VCaP (cell line): ENCODE measurements at regions not wholly inside any gene's neighbourhood (a gene's known extent, or its start where the extent isn't known, plus 50 kb on each side); places are given as distances from the start of the nearest gene placed in this dataset.

Source experiments
- H3K27ac ChIP-seq: fragments of 450-650 bp; 2 replicates; pipeline ENCODE4 v1.5.1; 2017
- TF ChIP-seq, protein P1 (sequence below): fragments of 450-650 bp; conservative IDR thresholded peaks from 2 replicates; pipeline ENCODE4 v1.5.1; 2017; ENCODE audit warnings: mild to moderate bottlenecking, moderate library complexity

DNA sequence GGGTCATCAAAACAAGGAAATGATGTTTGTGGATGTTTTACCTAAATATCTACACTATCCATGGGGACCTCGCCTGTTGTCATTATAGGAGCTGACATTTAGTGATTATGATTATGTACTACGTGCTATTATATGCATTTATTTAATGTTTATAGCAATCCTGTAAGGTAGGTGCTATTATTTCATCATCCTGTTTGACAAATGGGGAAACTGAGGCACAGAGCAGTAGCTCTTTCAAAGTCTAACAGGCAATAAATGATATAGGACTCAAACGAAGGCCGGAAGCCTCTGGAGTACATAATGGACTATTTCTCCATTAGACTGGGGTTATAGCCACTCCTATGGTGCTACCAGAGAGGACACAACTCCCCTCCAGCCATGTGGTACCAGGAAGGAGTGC lies 60.6 kb upstream of the KDM7A start:
- no peak overlapping the region for H3K27ac ChIP-seq
- TF ChIP-seq, protein P1, sequence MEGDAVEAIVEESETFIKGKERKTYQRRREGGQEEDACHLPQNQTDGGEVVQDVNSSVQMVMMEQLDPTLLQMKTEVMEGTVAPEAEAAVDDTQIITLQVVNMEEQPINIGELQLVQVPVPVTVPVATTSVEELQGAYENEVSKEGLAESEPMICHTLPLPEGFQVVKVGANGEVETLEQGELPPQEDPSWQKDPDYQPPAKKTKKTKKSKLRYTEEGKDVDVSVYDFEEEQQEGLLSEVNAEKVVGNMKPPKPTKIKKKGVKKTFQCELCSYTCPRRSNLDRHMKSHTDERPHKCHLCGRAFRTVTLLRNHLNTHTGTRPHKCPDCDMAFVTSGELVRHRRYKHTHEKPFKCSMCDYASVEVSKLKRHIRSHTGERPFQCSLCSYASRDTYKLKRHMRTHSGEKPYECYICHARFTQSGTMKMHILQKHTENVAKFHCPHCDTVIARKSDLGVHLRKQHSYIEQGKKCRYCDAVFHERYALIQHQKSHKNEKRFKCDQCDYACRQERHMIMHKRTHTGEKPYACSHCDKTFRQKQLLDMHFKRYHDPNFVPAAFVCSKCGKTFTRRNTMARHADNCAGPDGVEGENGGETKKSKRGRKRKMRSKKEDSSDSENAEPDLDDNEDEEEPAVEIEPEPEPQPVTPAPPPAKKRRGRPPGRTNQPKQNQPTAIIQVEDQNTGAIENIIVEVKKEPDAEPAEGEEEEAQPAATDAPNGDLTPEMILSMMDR, result no peak

DNA sequence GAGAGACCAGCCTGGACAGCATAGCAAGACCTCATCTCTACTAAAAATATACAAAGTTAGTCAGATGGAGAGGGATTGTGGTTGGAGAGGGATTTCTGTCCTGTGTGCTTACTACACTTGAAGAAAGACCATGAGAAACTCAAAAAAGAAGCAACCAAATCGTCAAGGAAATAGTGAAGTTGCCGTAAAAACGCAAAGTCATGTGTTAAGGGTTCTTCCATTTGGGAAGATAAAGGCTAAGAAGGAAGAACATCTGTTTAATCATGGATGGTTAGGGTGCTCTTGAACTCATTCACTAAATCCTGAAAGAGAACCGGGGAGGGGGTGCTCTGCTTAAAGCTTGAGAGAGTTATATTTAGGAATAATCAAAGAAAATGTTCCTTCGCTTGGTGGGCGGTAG lies 59.8 kb upstream of the KDM7A start:
- H3K27ac ChIP-seq, result no peak overlapping the region
- TF ChIP-seq, protein P1, result no peak

DNA sequence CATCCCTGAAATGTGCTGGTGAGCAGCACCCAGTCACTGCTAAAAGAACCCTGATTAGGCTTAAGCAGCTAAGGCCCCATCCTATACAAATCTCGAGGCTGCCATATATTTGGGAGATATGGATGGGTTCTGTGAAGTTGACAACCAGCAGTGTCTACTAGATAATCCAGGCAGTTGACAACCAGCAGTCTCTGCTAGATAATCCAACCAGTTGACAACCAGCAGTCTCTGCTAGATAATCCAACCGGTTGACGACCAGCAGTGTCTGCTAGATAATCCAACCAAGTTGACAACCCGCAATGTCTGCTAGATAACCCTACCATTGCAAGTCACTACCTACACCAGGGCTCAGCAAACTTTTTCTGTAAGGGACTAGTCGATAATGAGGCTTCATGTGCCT lies 58.3 kb upstream of the KDM7A start:
- TF ChIP-seq, protein P1, result no peak
- no peak overlapping the region for H3K27ac ChIP-seq

DNA sequence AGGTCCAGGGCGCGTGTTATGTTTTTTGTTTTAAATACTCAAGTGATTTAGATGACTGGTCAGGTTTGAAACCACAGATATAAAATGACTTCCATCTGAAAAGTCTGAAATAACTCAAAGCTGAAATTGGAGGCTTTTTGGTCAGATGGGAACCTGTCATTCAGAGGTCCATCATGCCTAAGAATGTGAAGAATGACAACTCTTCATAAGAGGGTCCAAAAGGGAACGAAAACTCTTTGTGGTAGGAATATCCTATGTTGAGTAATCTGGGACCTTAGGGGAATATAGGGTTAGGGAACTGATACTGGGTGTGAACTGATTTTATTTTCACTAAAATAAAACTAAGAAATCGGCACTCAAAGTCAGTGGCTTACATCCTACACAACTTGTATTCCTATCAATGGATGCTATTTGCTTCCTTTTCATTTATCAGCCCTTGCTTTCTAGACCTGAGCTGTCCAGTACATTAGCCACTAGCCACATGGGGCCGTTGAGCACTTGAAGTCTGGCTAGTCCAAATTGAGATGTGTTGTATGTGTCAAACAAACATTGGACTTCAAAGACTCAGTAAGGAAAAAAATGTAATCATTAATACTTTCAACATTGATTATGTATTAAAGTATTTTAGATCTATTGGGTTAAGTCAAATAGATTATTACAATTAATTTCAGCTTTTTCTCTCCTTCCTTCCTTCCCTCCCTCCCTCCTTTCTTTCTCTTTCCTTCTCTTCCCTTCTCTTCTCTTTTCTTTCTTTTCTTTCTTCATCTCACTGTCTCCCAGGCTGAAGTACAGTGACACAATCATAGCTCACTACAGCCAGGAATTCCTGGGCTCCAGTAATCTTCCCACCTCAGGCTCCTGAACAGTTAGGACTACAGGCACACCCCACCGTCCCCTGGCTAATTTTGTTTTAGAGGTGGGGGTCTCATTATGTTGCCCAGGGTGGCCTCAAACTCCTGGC lies 56.5 kb upstream of the KDM7A start:
- TF ChIP-seq, protein P1, result no peak
- H3K27ac ChIP-seq, result peak overlapping the region; percentile 98

DNA sequence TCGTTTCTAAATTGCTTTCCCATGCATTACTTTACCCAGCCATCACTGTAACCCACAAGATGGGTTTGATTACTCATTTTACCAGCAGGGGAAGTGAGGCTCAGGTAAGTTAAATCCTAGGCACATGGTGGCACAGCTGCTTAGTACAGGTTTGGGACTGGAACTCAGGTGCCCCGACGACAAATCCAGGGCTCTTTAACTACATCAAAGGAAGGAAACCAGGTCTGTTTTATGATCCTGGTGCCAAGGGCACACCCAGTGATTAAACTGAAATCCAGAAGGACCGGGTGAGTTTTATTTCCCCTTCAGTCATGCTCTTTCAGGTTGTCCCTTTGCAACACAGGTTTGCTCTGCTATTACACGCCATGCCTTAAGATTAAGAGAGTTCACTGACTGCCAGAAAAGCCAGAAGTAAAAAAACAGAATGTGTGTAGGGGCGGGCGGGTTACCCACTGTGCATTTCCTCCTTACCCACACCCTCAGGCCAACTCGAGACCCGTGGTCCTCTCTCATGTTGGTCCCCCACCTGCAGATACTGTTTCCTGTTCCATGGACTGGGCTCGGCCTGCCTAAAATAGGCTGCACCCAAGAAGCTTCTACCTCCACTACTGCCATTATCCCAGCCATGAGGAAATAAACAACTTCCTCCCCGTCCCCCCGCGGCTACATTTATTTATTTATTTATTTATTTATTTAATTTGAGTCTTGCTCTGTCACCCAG lies 55.1 kb upstream of the KDM7A start:
- TF ChIP-seq, protein P1, result no peak; the same call in none of the 2 replicates
- peak overlapping the region; percentile 98 for H3K27ac ChIP-seq

DNA sequence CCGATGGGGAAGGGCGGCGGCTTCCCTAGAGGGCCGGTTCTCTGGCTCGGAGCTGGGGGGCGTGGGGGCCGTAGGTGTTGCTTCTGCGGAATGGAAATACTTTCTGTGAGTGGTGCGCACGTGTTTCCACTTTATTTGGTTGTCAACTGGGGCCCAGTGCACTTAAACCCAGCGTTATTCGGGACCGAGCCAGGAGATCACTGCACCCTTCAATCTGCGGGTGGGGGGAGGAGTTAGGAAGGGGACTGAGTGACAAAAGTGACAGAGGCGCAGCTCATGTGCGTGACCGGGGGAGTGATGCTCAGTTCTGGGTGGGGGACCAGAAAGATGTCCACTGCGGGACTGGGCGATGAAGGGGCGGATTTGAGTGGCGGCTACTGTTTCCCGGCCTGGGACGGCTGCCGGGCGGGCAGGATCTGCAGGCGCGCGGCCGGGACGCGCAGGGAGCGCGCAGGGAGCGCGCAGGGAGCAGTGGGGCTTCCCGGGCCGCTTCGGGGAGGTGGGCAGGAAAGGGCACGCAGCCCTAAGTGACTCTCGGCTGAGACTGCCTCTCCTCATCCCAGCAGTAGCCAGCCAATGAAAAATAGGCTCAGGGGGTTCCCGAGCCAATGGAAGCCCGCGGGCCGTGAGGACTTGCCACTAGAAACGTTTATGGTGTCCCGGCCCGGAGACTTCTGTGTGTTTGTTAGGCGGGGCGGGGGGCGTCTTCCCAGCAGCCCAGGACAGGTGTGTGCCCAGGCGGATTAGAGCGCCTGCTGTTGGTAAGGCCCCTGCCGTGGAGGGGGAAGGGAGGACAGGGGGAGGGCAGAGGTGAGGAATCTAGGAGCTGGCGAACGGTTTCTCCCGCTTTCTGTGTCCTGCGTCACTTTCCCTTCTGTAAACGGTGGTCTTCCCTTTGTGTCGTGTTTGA lies 54.3 kb upstream of the KDM7A start:
- TF ChIP-seq, protein P1, result peak; percentile 55
- peak overlapping the region; percentile 98 for H3K27ac ChIP-seq

DNA sequence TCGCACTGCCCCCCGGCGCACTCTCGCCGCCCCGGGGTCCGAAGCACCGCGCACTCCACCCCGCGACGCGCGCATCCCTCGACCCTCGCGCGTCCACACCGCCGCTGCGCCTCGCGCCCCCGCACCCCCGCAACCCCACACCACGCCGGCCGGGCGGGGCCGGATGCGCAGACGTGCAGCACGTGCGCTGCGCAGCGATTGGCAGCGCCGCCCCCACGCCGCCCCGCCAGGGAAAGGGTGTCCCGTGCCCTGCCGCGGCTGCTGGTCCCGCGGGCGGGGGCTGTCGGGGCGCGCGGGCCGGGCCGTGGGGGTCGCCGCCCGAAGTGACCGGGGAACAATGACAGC lies 53.7 kb upstream of the KDM7A start:
- peak overlapping the region; percentile 98 for H3K27ac ChIP-seq
- TF ChIP-seq, protein P1, result no peak
